ENCODE measurements at regions not wholly inside any gene's neighbourhood (a gene's known extent, or its start where the extent isn't known, plus 50 kb on each side); places are given as distances from the start of the nearest gene placed in this dataset.

DNA sequence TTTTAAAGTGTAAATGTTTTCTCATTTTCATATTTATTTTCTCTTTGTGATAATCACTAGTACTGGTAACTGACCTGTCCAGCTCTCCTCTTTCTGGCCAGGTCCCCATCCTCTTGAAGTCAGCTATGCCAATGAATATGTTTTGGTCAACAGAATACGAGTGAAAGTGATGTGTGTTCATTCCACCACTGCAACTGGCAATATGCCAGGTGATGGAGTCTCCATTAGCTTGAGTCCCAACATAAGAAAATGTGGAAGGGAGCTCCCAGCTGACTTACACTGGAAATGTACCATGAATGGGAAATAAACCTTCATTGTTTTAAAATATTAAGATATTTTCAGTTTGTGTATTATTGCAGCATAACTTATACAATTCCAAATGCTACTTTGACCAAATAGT is 75.8 kb downstream of the CCDC34 start:
- TF ChIP-seq, protein P1, sequence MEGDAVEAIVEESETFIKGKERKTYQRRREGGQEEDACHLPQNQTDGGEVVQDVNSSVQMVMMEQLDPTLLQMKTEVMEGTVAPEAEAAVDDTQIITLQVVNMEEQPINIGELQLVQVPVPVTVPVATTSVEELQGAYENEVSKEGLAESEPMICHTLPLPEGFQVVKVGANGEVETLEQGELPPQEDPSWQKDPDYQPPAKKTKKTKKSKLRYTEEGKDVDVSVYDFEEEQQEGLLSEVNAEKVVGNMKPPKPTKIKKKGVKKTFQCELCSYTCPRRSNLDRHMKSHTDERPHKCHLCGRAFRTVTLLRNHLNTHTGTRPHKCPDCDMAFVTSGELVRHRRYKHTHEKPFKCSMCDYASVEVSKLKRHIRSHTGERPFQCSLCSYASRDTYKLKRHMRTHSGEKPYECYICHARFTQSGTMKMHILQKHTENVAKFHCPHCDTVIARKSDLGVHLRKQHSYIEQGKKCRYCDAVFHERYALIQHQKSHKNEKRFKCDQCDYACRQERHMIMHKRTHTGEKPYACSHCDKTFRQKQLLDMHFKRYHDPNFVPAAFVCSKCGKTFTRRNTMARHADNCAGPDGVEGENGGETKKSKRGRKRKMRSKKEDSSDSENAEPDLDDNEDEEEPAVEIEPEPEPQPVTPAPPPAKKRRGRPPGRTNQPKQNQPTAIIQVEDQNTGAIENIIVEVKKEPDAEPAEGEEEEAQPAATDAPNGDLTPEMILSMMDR (IDR thresholded peaks at IDR 0.05): no peak
- ATAC-seq (no peak), DNase-seq (no peak)
- H3K9me3 ChIP-seq: no peaks in the 10 kb centered on the region
- H3K4me1 ChIP-seq: no peaks in the 10 kb centered on the region
- no peak overlapping the region for H3K27ac ChIP-seq
- no peak overlapping the region for H3K4me3 ChIP-seq
- H3K27me3 ChIP-seq: no peaks in the 10 kb centered on the region
- H3K36me3 ChIP-seq: no peaks in the 10 kb centered on the region
- intact Hi-C loops (cut with DNase I): no loop called here

DNA sequence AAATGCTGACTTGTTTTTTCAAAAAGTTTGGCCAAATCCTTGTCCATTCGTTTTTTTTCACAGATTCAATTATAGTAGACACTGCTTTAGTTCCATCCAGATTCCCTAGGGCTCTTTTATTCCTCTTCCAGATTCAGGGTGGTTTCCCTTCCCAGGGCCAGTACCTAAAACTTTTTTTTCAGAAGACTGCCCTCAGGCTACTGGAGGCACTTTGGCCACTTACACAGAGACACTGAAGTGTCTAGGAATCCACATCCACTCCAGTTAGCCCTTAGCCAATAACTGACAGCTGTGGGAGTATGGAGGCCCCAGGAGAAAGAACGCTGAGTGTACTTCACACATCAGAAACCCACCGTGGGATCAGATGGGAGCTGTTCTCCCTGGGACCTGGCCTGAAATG is 77.3 kb downstream of the CCDC34 start:
- H3K27me3 ChIP-seq: no peaks in the 10 kb centered on the region
- DNase-seq (no peak), ATAC-seq (no peak)
- no peak overlapping the region for H3K4me3 ChIP-seq
- no peaks in the 10 kb centered on the region for H3K36me3 ChIP-seq
- intact Hi-C loops (cut with DNase I): no loop called here
- H3K27ac ChIP-seq: no peak overlapping the region
- TF ChIP-seq, protein P1 (IDR thresholded peaks at IDR 0.05): no peak
- H3K4me1 ChIP-seq: peaks cover 6% of the 10 kb centered on the region
- no peaks in the 10 kb centered on the region for H3K9me3 ChIP-seq

DNA sequence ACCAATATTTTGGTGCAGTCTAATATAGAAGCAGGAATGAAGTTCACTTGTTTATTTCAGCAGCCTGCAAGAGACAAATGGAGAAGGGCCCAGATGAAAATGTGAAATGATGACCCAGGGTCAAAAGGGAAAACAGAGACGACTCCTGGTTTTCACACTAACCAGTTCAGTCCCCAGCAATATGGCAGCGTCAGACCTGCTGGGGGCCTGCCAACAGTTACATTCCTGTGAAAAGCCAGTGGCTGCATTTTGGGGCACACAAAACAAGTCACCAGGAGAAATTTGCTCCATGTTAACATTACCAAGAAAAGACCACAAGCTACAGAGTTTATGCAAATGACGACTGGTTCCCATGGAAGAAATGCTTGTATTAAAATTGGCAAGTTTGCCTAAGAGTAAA is 80.2 kb downstream of the CCDC34 start:
- H3K4me3 ChIP-seq: no peak overlapping the region
- no peaks in the 10 kb centered on the region for H3K9me3 ChIP-seq
- H3K27ac ChIP-seq: peak overlapping the region; percentile 11
- H3K27me3 ChIP-seq: no peaks in the 10 kb centered on the region
- DNase-seq (no peak), ATAC-seq (no peak)
- no peaks in the 10 kb centered on the region for H3K36me3 ChIP-seq
- peaks cover 6% of the 10 kb centered on the region for H3K4me1 ChIP-seq
- intact Hi-C loops (cut with DNase I): no loop called here
- TF ChIP-seq, protein P1 (IDR thresholded peaks at IDR 0.05): no peak

DNA sequence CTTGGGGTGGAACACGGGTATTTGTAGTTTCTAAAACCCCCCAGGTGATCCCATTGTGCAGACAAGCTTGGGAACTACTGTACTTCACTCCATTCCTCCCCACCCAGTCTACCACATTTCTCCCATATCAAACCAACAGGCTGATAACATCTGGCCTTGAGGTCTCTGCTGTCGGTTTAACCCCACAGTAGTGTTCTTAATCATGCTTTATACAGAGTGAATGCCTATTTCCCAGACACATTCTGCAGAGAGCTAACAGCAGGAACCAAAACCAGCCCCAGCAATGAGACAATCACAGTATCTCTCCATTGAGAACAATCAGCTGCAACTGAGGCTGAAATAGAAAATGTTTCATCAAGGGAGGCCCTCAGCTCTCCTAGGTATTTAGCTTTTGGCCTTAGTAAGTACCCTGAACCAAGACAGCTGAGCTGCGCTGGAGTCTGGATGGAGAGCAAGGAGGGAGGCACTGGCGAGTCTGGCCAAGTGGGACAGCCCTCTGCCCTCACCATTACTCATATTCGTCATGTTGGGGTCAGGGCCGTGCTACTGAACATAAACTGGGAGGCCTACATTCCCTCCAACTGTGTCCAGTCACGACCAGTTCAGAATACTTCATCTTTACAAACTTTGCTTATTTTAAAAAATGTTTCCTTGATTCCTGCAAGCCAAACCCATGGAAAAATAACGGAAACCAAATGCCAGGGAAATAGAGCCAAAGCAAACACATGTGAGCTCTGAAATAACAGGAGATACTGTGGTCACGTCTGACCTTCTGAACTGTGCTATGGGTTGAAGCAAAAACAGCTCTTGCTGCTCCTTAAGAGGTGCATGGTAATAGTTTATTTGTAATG is 81.0 kb downstream of the CCDC34 start:
- H3K4me1 ChIP-seq: peaks cover 6% of the 10 kb centered on the region
- intact Hi-C loops (cut with DNase I): no loop called here
- DNase-seq (no peak), ATAC-seq (peak; percentile 48)
- no peaks in the 10 kb centered on the region for H3K9me3 ChIP-seq
- TF ChIP-seq, protein P1 (IDR thresholded peaks at IDR 0.05): no peak
- H3K36me3 ChIP-seq: no peaks in the 10 kb centered on the region
- no peaks in the 10 kb centered on the region for H3K27me3 ChIP-seq
- H3K27ac ChIP-seq: peak overlapping the region; percentile 11
- no peak overlapping the region for H3K4me3 ChIP-seq

DNA sequence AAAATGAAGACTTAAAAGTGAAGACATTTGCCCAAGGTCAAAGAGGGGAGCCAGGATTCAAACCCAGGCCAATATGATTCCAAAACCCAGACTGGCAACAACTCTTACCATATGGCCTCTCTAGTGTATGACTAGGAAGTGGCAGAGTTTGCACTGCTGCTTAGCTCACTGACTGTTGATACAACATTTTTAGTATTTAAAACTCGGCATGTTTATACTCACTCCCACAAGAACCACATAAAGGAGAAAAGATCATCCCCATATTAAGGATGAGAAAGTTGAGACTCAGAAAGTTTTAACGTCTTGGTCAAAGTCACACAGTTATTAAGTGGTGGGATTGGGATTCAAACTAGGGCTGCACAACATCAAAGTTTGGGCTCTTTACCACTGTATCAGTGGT is 81.7 kb downstream of the CCDC34 start:
- Histone ChIP-seq H3K27ac (no peak overlapping the region), H3K36me3 (no peaks in the 10 kb centered on the region), H3K4me1 (peaks cover 6% of the 10 kb centered on the region), H3K9me3 (no peaks in the 10 kb centered on the region), H3K27me3 (no peaks in the 10 kb centered on the region), H3K4me3 (no peak overlapping the region)
- intact Hi-C loops (cut with DNase I): no loop called here
- DNase-seq (no peak), ATAC-seq (no peak)
- TF ChIP-seq, protein P1 (IDR thresholded peaks at IDR 0.05): no peak

Data from upper lobe of right lung (tissue), 1 donor.